Ovary (tissue), 3 donors: ENCODE measurements at regions not wholly inside any gene's neighbourhood (a gene's known extent, or its start where the extent isn't known, plus 50 kb on each side); places are given as distances from the start of the nearest gene placed in this dataset.

ENCODE experiments used
- EP300 ChIP-seq: sonication (generic); formaldehyde crosslinking; IDR thresholded peaks from one replicate; pipeline ENCODE4 v1.6.1; 2017; ENCODE audit warnings: antibody characterized with exemption
- POLR2A ChIP-seq: fragments of 450-650 bp; IDR thresholded peaks from one replicate; pipeline ENCODE4 v1.6.1; 2017; ENCODE audit warnings: antibody characterized with exemption, mild to moderate bottlenecking, moderate library complexity
- TF ChIP-seq, protein P1 (sequence below), 3 donors: fragments of 450-650 bp in 2 of 3; fragments of 200-600 bp in 1 of 3; IDR thresholded peaks; one replicate each; pipeline versions ENCODE4 v1.5.1 to v1.8.0; 2016 to 2022; ENCODE audit warnings: antibody characterized with exemption in 3 of 3, mild to moderate bottlenecking in 1 of 3
- donor health status: DM: no; HTN: no; CAD: no.

DNA sequence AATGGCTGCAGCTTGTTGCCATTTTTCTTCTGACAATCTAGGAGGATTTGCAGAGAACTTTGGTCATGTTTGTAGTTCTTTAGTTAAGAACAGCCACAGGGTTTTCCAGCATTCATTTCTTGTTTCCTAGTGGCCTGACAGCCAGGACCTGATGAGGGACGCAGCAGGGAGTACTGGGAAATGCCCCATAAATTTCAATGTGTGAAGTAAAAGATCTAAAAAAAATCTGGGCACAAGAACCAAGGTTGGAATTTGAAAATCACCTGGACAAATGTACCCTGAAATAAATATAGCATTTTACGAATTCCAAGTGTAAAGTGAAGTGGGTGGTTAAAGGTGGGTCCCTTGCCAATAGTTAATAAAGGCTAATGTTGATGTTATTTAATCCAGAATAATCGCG is 195.0 kb downstream of the ZIC1 start:
- TF ChIP-seq POLR2A (no peak), EP300 (no peak)
- TF ChIP-seq, protein P1, sequence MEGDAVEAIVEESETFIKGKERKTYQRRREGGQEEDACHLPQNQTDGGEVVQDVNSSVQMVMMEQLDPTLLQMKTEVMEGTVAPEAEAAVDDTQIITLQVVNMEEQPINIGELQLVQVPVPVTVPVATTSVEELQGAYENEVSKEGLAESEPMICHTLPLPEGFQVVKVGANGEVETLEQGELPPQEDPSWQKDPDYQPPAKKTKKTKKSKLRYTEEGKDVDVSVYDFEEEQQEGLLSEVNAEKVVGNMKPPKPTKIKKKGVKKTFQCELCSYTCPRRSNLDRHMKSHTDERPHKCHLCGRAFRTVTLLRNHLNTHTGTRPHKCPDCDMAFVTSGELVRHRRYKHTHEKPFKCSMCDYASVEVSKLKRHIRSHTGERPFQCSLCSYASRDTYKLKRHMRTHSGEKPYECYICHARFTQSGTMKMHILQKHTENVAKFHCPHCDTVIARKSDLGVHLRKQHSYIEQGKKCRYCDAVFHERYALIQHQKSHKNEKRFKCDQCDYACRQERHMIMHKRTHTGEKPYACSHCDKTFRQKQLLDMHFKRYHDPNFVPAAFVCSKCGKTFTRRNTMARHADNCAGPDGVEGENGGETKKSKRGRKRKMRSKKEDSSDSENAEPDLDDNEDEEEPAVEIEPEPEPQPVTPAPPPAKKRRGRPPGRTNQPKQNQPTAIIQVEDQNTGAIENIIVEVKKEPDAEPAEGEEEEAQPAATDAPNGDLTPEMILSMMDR (IDR thresholded peaks at IDR 0.05) = no peak
